PC-9 (cell line): ENCODE measurements at regions not wholly inside any gene's neighbourhood (a gene's known extent, or its start where the extent isn't known, plus 50 kb on each side); places are given as distances from the start of the nearest gene placed in this dataset.

Experiments
- EZH2 ChIP-seq: fragments of 200-600 bp; sonication (generic); IDR thresholded peaks from 2 replicates; pipeline ENCODE4 v1.8.0; 2017; ENCODE audit warnings: antibody characterized with exemption, low read depth
- TF ChIP-seq, protein P1 (sequence below): fragments of 200-600 bp; sonication (generic); conservative IDR thresholded peaks from 2 replicates; pipeline ENCODE4 v1.6.1; 2017; ENCODE audit warnings: mixed run types, antibody characterized with exemption, mild to moderate bottlenecking, moderate library complexity

DNA sequence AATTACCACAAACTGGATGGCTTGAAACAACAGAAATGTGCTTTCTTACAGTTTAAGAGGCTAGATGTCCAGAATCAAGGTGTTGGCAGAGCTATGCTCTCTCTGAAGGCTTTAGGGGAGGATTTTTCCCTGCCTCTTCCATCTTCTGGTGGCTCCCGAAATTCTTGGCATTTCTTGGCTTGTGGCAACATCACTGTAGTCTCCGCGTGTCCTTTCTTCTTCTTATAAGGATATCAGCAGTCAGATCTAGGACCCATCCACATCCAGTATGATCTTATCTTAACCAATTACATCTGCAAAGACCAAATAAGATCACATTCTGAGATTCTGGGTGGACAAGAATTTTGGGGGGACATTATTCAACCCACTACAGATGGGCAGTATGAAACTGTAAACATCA, 119.2 kb upstream of the PMFBP1 start:
- TF ChIP-seq, protein P1, sequence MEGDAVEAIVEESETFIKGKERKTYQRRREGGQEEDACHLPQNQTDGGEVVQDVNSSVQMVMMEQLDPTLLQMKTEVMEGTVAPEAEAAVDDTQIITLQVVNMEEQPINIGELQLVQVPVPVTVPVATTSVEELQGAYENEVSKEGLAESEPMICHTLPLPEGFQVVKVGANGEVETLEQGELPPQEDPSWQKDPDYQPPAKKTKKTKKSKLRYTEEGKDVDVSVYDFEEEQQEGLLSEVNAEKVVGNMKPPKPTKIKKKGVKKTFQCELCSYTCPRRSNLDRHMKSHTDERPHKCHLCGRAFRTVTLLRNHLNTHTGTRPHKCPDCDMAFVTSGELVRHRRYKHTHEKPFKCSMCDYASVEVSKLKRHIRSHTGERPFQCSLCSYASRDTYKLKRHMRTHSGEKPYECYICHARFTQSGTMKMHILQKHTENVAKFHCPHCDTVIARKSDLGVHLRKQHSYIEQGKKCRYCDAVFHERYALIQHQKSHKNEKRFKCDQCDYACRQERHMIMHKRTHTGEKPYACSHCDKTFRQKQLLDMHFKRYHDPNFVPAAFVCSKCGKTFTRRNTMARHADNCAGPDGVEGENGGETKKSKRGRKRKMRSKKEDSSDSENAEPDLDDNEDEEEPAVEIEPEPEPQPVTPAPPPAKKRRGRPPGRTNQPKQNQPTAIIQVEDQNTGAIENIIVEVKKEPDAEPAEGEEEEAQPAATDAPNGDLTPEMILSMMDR = no peak
- TF ChIP-seq EZH2 = no peak
